Activated naive CD8-positive, alpha-beta T cell treated with anti-CD3 and anti-CD28 coated beads, Interleukin-2, amount 10 ng/mL, durations not matched to agents 7 days and 5 days (primary cell): ENCODE measurements at regions not wholly inside any gene's neighbourhood (a gene's known extent, or its start where the extent isn't known, plus 50 kb on each side); places are given as distances from the start of the nearest gene placed in this dataset.

Source experiments
- ATAC-seq: fragments of 150-1000 bp; cut with Tn5 transposase; one replicate; pipeline ENCODE4 v1.10.0; 2021; ENCODE audit warnings: low read depth, moderate library complexity
- POLR2A ChIA-PET: fragments of 350-600 bp; sonication (Branson Sonifier 250); formaldehyde crosslinking; loops from one replicate; lab custom pipeline; 2021; ENCODE audit warnings: antibody characterized with exemption; lab: Charles Lee
- DNase-seq: peaks from one replicate; pipeline ENCODE4 v3.0.0; 2021
- H3K27ac Mint-ChIP-seq: one replicate; pipeline ENCODE4 v1.8.0; 2022; ENCODE audit warnings: mild to moderate bottlenecking, mixed read lengths
- H3K27me3 Mint-ChIP-seq: one replicate; pipeline ENCODE4 v1.8.0; 2022; ENCODE audit warnings: mild to moderate bottlenecking, moderate library complexity, mixed read lengths
- H3K36me3 Mint-ChIP-seq: one replicate; pipeline ENCODE4 v1.8.0; 2021; ENCODE audit warnings: mild to moderate bottlenecking, mixed read lengths
- H3K4me1 Mint-ChIP-seq: one replicate; pipeline ENCODE4 v1.8.0; 2021; ENCODE audit warnings: mixed read lengths
- H3K4me3 Mint-ChIP-seq: one replicate; pipeline ENCODE4 v1.8.0; 2022; ENCODE audit warnings: mild to moderate bottlenecking, moderate library complexity, mixed read lengths
- H3K9me3 Mint-ChIP-seq: one replicate; pipeline ENCODE4 v1.8.0; 2021; ENCODE audit warnings: mixed read lengths

- Mint-ChIP-seq H3K27ac (no peak overlapping the region), H3K4me1 (no peaks in the 10 kb centered on the region), H3K4me3 (no peak overlapping the region), H3K36me3 (no peaks in the 10 kb centered on the region), H3K9me3 (no peaks in the 10 kb centered on the region), H3K27me3 (no peaks in the 10 kb centered on the region)
- DNase-seq: no peak
- ATAC-seq: no peak
- POLR2A ChIA-PET: no interaction called here
Measured at GRCh38 chr17:79459003-79459655, 151.7 kb downstream of the RBFOX3 start.

DNA sequence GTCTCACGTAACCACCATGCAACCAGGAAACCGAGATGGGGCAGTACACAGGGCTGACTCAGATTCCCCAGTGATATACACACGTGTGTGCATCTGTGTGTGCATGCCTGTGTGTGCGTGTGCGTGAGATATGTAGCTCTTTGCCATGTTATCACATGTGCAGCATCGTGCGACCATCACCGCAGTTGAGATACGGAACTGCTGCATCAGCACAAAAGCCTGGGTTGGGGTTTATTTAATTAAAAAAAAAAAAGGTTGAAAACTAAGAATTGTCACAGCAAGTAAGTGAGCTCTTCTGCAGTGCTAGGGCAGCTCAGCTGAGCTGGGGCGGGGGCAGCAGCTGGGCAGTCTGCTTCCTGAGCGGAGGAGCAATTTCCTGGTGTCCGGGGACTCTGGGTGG, 152.5 kb downstream of the RBFOX3 start:
- no peak for DNase-seq
- Mint-ChIP-seq H3K27me3 (no peaks in the 10 kb centered on the region), H3K27ac (no peak overlapping the region), H3K4me3 (no peak overlapping the region), H3K36me3 (no peaks in the 10 kb centered on the region), H3K9me3 (no peaks in the 10 kb centered on the region), H3K4me1 (no peaks in the 10 kb centered on the region)
- no peak for ATAC-seq
- POLR2A ChIA-PET: no interaction called here

DNA sequence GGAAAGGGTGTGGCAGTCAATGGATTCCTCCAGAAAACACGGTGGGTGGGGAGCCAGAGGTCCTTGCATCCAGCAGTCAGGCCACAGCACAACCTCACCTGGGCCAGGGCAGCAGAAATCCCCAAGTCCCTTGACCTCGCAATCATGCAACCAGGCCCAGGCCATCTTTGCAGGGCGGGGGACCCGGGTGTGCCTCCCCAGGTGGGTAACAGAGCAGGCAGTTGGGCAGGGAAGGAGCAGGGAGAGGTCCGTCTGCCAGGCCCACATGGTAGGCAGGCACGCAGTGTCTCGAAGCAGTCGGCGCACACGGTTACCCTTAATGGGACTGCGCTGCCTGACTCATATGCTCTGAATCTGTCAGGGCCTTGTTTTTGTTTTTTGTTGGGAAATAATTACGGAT, 153.0 kb downstream of the RBFOX3 start:
- POLR2A ChIA-PET: no interaction called here

DNA sequence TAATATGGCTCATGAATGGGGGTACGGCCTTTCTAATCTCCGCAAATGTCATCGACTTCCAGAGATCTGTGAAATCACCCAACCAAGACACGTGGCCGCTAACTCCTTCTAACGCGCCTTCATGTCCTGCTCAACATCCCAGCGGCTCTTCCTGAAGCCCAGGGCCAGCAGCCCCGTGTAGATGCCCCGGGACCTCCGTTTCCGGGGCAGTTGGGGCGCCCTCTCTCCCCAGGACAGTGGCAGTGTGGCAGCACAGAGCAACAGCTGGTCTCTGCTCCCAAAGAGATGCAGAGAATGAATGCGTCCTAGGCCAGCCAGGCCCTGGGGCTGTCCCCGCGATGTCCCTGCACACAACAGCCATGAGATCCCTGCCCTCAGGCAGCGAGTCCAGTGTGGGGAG, 153.5 kb downstream of the RBFOX3 start:
- Mint-ChIP-seq H3K36me3 (no peaks in the 10 kb centered on the region), H3K4me3 (no peak overlapping the region), H3K4me1 (no peaks in the 10 kb centered on the region), H3K9me3 (no peaks in the 10 kb centered on the region), H3K27me3 (no peaks in the 10 kb centered on the region), H3K27ac (no peak overlapping the region)
- POLR2A ChIA-PET: no interaction called here
- ATAC-seq (no peak), DNase-seq (no peak)

More for the DNA sequence above, 153.0 kb downstream of the RBFOX3 start:
- no peaks in the 10 kb centered on the region for H3K27me3 Mint-ChIP-seq
- no peaks in the 10 kb centered on the region for H3K4me1 Mint-ChIP-seq
- H3K27ac Mint-ChIP-seq: no peak overlapping the region
- no peaks in the 10 kb centered on the region for H3K36me3 Mint-ChIP-seq
- DNase-seq (no peak), ATAC-seq (no peak)
- H3K9me3 Mint-ChIP-seq: no peaks in the 10 kb centered on the region
- H3K4me3 Mint-ChIP-seq: no peak overlapping the region

- no peak for DNase-seq
- POLR2A ChIA-PET: no interaction called here
- no peak overlapping the region for H3K27ac Mint-ChIP-seq
- no peaks in the 10 kb centered on the region for H3K36me3 Mint-ChIP-seq
- ATAC-seq: no peak
- H3K4me3 Mint-ChIP-seq: no peak overlapping the region
- H3K4me1 Mint-ChIP-seq: no peaks in the 10 kb centered on the region
- no peaks in the 10 kb centered on the region for H3K27me3 Mint-ChIP-seq
- no peaks in the 10 kb centered on the region for H3K9me3 Mint-ChIP-seq
Measured at GRCh38 chr17:79455636-79456035, 155.2 kb downstream of the RBFOX3 start.

DNA sequence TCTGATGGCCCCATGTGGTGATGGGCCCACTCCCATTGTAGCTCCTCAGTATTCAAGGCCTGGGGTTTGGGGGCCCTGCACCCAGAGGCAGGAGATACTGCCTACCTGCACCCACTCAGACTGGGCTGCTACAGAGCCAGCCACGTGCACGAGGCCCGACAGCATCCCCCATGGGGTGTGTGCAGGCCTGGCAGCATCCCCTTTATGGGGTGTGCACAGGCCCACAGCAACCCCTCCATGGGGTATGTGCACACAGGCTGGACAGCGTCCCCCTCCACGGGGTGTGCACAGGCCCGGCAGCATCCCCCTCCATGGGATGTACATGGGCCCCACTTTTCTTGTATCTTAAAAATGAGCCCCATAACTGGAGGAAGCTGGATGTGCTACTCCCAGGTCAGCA, 156.0 kb downstream of the RBFOX3 start:
- no peaks in the 10 kb centered on the region for H3K27me3 Mint-ChIP-seq
- no peak overlapping the region for H3K27ac Mint-ChIP-seq
- no peaks in the 10 kb centered on the region for H3K36me3 Mint-ChIP-seq
- DNase-seq (no peak), ATAC-seq (no peak)
- no peaks in the 10 kb centered on the region for H3K4me1 Mint-ChIP-seq
- POLR2A ChIA-PET: no interaction called here
- H3K9me3 Mint-ChIP-seq: no peaks in the 10 kb centered on the region
- H3K4me3 Mint-ChIP-seq: no peak overlapping the region

- Mint-ChIP-seq H3K27ac (peak overlapping the region; percentile 34), H3K9me3 (no peaks in the 10 kb centered on the region), H3K4me3 (no peak overlapping the region), H3K27me3 (no peaks in the 10 kb centered on the region), H3K4me1 (no peaks in the 10 kb centered on the region), H3K36me3 (no peaks in the 10 kb centered on the region)
- POLR2A ChIA-PET: no interaction called here
- ATAC-seq: no peak
- no peak for DNase-seq
Measured at GRCh38 chr17:79453481-79453880, 157.4 kb downstream of the RBFOX3 start.

GRCh38 chr17:79452706-79453105, 158.1 kb downstream of the RBFOX3 start:
- no peak overlapping the region for H3K27ac Mint-ChIP-seq
- no peak overlapping the region for H3K4me3 Mint-ChIP-seq
- no peaks in the 10 kb centered on the region for H3K27me3 Mint-ChIP-seq
- H3K4me1 Mint-ChIP-seq: no peaks in the 10 kb centered on the region
- no peaks in the 10 kb centered on the region for H3K36me3 Mint-ChIP-seq
- H3K9me3 Mint-ChIP-seq: no peaks in the 10 kb centered on the region
- no peak for DNase-seq
- POLR2A ChIA-PET: no interaction called here
- ATAC-seq: no peak

- H3K27ac Mint-ChIP-seq: no peak overlapping the region
- POLR2A ChIA-PET: no interaction called here
- DNase-seq: no peak
- H3K4me1 Mint-ChIP-seq: no peaks in the 10 kb centered on the region
- H3K4me3 Mint-ChIP-seq: no peak overlapping the region
- no peaks in the 10 kb centered on the region for H3K36me3 Mint-ChIP-seq
- no peaks in the 10 kb centered on the region for H3K9me3 Mint-ChIP-seq
- H3K27me3 Mint-ChIP-seq: no peaks in the 10 kb centered on the region
- ATAC-seq: no peak
Measured at GRCh38 chr17:79451167-79451566, 159.7 kb downstream of the RBFOX3 start.

DNA sequence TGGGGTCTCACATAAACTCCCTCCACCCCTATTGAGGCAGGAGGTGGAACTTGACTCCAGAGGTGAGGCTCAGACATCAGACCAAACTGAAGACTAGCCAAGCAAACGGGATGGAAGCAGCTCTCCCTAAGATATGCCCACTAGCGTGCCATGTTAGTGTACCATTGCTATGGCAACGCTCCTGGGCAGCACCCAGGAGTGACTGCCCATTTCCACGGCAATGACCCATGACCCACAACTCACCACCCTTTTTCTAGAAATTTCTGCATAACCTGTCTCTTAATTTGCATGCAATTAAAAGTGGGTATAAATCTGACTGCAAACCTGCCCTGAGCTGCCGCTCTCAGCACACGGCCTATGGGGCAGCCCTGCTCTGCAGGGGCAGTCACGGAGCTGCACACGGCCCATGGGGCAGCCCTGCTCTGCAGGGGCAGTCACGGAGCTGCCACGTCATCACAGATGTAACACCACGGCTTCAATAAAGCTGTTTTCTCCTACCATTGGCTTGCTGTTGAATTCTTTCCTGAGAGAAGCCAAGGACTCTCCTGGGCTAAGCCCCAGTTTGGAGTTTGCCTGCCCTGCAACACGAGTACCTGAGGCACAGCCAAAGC, 164.3 kb downstream of the RBFOX3 start:
- ATAC-seq (no peak), DNase-seq (no peak)
- H3K9me3 Mint-ChIP-seq: no peaks in the 10 kb centered on the region
- POLR2A ChIA-PET: no interaction called here
- H3K4me1 Mint-ChIP-seq: no peaks in the 10 kb centered on the region
- no peak overlapping the region for H3K4me3 Mint-ChIP-seq
- H3K27me3 Mint-ChIP-seq: no peaks in the 10 kb centered on the region
- no peak overlapping the region for H3K27ac Mint-ChIP-seq
- no peaks in the 10 kb centered on the region for H3K36me3 Mint-ChIP-seq

- H3K36me3 Mint-ChIP-seq: no peaks in the 10 kb centered on the region
- ATAC-seq: no peak
- H3K27me3 Mint-ChIP-seq: no peaks in the 10 kb centered on the region
- no peak overlapping the region for H3K27ac Mint-ChIP-seq
- H3K9me3 Mint-ChIP-seq: no peaks in the 10 kb centered on the region
- DNase-seq: no peak
- no peaks in the 10 kb centered on the region for H3K4me1 Mint-ChIP-seq
- POLR2A ChIA-PET: no interaction called here
- no peak overlapping the region for H3K4me3 Mint-ChIP-seq
Measured at GRCh38 chr17:79444198-79444597, 166.7 kb downstream of the RBFOX3 start.

DNA sequence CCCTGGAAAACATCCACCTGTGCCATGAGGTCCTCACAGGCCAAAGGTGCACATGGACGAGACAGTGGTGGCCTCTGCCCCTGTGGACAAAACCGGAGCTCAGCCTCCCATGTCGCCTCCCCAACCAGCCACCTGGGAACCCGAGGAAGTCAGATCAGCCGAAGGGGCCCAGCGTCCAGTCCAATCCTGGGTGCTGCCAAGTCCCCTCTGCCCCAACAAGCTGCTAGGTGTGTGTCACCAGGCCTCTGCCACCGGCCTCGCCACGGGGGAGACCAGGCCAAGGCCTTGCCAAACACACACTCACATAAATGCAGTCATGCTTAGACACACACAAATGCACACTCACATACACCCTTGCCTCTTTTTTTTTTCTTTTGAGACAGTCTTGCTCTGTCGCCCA, 167.8 kb downstream of the RBFOX3 start:
- H3K4me1 Mint-ChIP-seq: no peaks in the 10 kb centered on the region
- H3K27ac Mint-ChIP-seq: no peak overlapping the region
- ATAC-seq: no peak
- no peak overlapping the region for H3K4me3 Mint-ChIP-seq
- no peaks in the 10 kb centered on the region for H3K36me3 Mint-ChIP-seq
- H3K27me3 Mint-ChIP-seq: no peaks in the 10 kb centered on the region
- DNase-seq: no peak
- no peaks in the 10 kb centered on the region for H3K9me3 Mint-ChIP-seq
- POLR2A ChIA-PET: no interaction called here

DNA sequence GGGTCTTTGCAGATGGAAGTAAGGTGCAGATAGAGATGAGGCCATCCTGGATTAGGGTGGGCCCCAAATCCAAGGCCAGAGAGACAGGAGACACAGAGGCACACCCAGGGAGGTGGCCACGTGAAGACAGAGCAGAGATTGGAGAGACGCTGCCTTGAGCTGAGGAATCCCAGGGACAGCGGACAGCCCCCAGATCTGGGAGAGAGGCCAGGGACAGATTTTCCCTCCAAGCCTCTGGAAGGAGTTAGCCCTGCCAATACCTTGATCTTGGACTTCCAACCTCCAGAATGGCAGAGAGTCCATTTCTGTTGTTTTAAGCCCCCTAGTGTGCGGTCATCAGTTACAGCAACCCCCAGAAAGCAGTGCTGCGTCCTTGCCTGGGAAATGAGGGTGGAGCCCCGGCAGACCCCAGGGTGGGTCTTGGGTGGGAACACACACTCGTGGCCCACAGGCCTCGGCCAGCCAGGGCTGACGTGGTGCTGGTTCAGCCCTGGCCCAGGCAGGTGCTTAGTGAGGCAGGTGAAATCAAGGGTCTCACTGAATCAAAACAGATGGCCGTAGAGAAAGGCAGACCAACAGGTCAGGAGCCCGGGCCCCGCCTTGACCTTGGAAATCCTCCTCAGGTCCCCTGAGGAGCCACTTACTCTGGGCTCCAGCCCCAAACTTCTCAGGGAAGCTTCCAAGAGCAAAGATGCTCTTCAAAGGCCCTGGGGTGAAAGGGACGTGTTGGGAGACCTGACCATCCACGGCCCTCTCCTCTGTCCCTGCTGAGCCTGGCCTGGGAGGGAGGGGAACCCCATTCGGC, 169.3 kb downstream of the RBFOX3 start:
- H3K4me3 Mint-ChIP-seq: no peak overlapping the region
- DNase-seq: no peak
- H3K27me3 Mint-ChIP-seq: no peaks in the 10 kb centered on the region
- no peak overlapping the region for H3K27ac Mint-ChIP-seq
- no peaks in the 10 kb centered on the region for H3K9me3 Mint-ChIP-seq
- no peak for ATAC-seq
- H3K36me3 Mint-ChIP-seq: no peaks in the 10 kb centered on the region
- no peaks in the 10 kb centered on the region for H3K4me1 Mint-ChIP-seq
- POLR2A ChIA-PET: no interaction called here

DNA sequence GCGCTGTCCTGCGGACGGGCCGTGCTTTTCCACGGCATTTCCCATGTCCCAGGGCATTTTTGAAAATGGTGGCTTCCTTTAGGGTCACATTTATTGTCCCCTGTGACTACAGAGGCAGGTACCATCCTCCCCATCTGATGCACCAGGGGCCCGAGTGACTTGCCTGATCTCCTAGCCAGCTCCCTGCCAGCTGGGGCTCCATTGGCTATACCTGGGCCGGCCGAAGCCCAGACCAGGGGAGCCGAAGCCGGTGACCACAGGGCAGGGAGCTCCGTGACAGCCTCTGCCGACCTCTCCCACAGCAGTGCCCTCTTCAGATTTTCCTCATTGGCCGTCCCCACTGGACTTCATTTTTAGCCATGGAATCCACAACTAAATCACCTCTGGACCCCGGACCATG, 170.6 kb downstream of the RBFOX3 start:
- no peaks in the 10 kb centered on the region for H3K36me3 Mint-ChIP-seq
- no peak overlapping the region for H3K4me3 Mint-ChIP-seq
- no peak for DNase-seq
- POLR2A ChIA-PET: no interaction called here
- no peak overlapping the region for H3K27ac Mint-ChIP-seq
- H3K4me1 Mint-ChIP-seq: no peaks in the 10 kb centered on the region
- no peak for ATAC-seq
- H3K9me3 Mint-ChIP-seq: no peaks in the 10 kb centered on the region
- H3K27me3 Mint-ChIP-seq: no peaks in the 10 kb centered on the region
